HL-60 (cell line): ENCODE measurements at regions not wholly inside any gene's neighbourhood (a gene's known extent, or its start where the extent isn't known, plus 50 kb on each side); places are given as distances from the start of the nearest gene placed in this dataset.

ENCODE experiments used
- CTCF ChIP-seq: IDR thresholded peaks from one replicate; pipeline ENCODE4 v1.5.1; 2011; ENCODE audit warnings: low read length, control low read depth, inconsistent platforms; ENCODE audit not compliant: insufficient read depth
- GABPA ChIP-seq: IDR thresholded peaks from 2 replicates; pipeline ENCODE4 v1.6.1; 2012; ENCODE audit warnings: low read depth
- POLR2AphosphoS5 ChIP-seq: IDR thresholded peaks from 2 replicates; pipeline ENCODE4 v1.6.1; 2012; ENCODE audit warnings: low read depth
- SPI1 ChIP-seq: IDR thresholded peaks from 2 replicates; pipeline ENCODE4 v1.6.1; 2012; ENCODE audit warnings: low read depth, mild to moderate bottlenecking, borderline replicate concordance
- TF ChIP-seq, protein P1 (sequence below): IDR thresholded peaks from 2 replicates; pipeline ENCODE4 v1.6.1; 2012; ENCODE audit warnings: low read depth; ENCODE audit not compliant: insufficient replicate concordance

DNA sequence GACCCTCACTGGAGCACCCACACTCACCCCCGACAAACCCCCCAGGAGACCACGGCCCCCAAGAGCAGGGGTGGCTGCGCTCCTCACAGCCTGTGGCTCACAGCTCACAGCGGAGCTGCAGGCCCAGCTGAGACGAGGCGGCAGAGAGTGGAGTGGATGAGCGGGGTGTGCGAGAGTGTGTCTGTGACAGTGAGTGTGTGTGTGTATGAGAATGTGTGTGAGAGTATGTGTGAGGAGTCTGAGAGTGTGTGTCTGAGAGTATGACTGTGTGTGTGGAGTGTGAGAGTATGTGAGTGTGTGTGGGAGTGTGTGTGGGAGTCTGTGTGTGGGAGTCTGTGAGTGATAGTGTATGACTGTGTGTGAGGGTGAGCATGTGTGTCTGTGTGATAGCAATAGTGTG, 55.3 kb upstream of the ID2 start:
- TF ChIP-seq, protein P1, sequence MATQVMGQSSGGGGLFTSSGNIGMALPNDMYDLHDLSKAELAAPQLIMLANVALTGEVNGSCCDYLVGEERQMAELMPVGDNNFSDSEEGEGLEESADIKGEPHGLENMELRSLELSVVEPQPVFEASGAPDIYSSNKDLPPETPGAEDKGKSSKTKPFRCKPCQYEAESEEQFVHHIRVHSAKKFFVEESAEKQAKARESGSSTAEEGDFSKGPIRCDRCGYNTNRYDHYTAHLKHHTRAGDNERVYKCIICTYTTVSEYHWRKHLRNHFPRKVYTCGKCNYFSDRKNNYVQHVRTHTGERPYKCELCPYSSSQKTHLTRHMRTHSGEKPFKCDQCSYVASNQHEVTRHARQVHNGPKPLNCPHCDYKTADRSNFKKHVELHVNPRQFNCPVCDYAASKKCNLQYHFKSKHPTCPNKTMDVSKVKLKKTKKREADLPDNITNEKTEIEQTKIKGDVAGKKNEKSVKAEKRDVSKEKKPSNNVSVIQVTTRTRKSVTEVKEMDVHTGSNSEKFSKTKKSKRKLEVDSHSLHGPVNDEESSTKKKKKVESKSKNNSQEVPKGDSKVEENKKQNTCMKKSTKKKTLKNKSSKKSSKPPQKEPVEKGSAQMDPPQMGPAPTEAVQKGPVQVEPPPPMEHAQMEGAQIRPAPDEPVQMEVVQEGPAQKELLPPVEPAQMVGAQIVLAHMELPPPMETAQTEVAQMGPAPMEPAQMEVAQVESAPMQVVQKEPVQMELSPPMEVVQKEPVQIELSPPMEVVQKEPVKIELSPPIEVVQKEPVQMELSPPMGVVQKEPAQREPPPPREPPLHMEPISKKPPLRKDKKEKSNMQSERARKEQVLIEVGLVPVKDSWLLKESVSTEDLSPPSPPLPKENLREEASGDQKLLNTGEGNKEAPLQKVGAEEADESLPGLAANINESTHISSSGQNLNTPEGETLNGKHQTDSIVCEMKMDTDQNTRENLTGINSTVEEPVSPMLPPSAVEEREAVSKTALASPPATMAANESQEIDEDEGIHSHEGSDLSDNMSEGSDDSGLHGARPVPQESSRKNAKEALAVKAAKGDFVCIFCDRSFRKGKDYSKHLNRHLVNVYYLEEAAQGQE, result no peak
- TF ChIP-seq CTCF (no peak), POLR2AphosphoS5 (no peak), GABPA (no peak), SPI1 (no peak)
